ENCODE measurements at regions not wholly inside any gene's neighbourhood (a gene's known extent, or its start where the extent isn't known, plus 50 kb on each side); places are given as distances from the start of the nearest gene placed in this dataset.

- H3K27me3 ChIP-seq (ENCODE audit: insufficient read depth, low read depth, severe bottlenecking) = no peaks in the 10 kb centered on the region
- H3K4me3 ChIP-seq (ENCODE audit: low read depth, low read length) = no peak overlapping the region
- H3K36me3 ChIP-seq = no peaks in the 10 kb centered on the region
- no peak overlapping the region for H3K27ac ChIP-seq
- no peaks in the 10 kb centered on the region for H3K9me3 ChIP-seq (ENCODE audit: severe bottlenecking)
- no peak for TF ChIP-seq CTCF (IDR thresholded peaks at IDR 0.05; ENCODE audit: low read depth, low read length)
- DNase-seq = no peak
These were observed 431.6 kb downstream of the GJA1 start for GRCh38 chr6:121867095-121867494.

GRCh38 chr6:121868206-121868605, 432.8 kb downstream of the GJA1 start:
- Histone ChIP-seq H3K9me3 (ENCODE audit: severe bottlenecking) (no peaks in the 10 kb centered on the region), H3K27ac (no peak overlapping the region), H3K27me3 (ENCODE audit: insufficient read depth, low read depth, severe bottlenecking) (no peaks in the 10 kb centered on the region), H3K4me3 (ENCODE audit: low read depth, low read length) (no peak overlapping the region), H3K36me3 (no peaks in the 10 kb centered on the region)
- no peak for DNase-seq
- TF ChIP-seq CTCF (IDR thresholded peaks at IDR 0.05; ENCODE audit: low read depth, low read length) = no peak

- Histone ChIP-seq H3K27me3 (ENCODE audit: insufficient read depth, low read depth, severe bottlenecking) (no peaks in the 10 kb centered on the region), H3K9me3 (ENCODE audit: severe bottlenecking) (no peaks in the 10 kb centered on the region), H3K4me3 (ENCODE audit: low read depth, low read length) (no peak overlapping the region), H3K36me3 (no peaks in the 10 kb centered on the region), H3K27ac (no peak overlapping the region)
- no peak for DNase-seq
- no peak for TF ChIP-seq CTCF (IDR thresholded peaks at IDR 0.05; ENCODE audit: low read depth, low read length)
These were observed 438.1 kb downstream of the GJA1 start for GRCh38 chr6:121873595-121873994.

- DNase-seq = no peak
- Histone ChIP-seq H3K27ac (no peak overlapping the region), H3K9me3 (ENCODE audit: severe bottlenecking) (no peaks in the 10 kb centered on the region), H3K4me3 (ENCODE audit: low read depth, low read length) (no peak overlapping the region), H3K27me3 (ENCODE audit: insufficient read depth, low read depth, severe bottlenecking) (no peaks in the 10 kb centered on the region), H3K36me3 (no peaks in the 10 kb centered on the region)
- TF ChIP-seq CTCF (IDR thresholded peaks at IDR 0.05; ENCODE audit: low read depth, low read length) = no peak
These were observed 441.3 kb downstream of the GJA1 start for GRCh38 chr6:121876721-121877120.

GRCh38 chr6:121879149-121879548, 443.7 kb downstream of the GJA1 start:
- Histone ChIP-seq H3K36me3 (no peaks in the 10 kb centered on the region), H3K4me3 (ENCODE audit: low read depth, low read length) (no peak overlapping the region), H3K27ac (no peak overlapping the region), H3K9me3 (ENCODE audit: severe bottlenecking) (no peaks in the 10 kb centered on the region), H3K27me3 (ENCODE audit: insufficient read depth, low read depth, severe bottlenecking) (no peaks in the 10 kb centered on the region)
- no peak for DNase-seq
- no peak for TF ChIP-seq CTCF (IDR thresholded peaks at IDR 0.05; ENCODE audit: low read depth, low read length)

- no peak for DNase-seq
- no peaks in the 10 kb centered on the region for H3K27me3 ChIP-seq (ENCODE audit: insufficient read depth, low read depth, severe bottlenecking)
- no peaks in the 10 kb centered on the region for H3K9me3 ChIP-seq (ENCODE audit: severe bottlenecking)
- no peak overlapping the region for H3K4me3 ChIP-seq (ENCODE audit: low read depth, low read length)
- TF ChIP-seq CTCF (IDR thresholded peaks at IDR 0.05; ENCODE audit: low read depth, low read length) = no peak
- H3K36me3 ChIP-seq = no peaks in the 10 kb centered on the region
- H3K27ac ChIP-seq = no peak overlapping the region
These were observed 445.4 kb downstream of the GJA1 start for GRCh38 chr6:121880831-121881230.

All from WERI-Rb-1 (cell line).